Cerebellar cortex (tissue), 1 donor: ENCODE measurements at regions not wholly inside any gene's neighbourhood (a gene's known extent, or its start where the extent isn't known, plus 50 kb on each side); places are given as distances from the start of the nearest gene placed in this dataset.

Experiments used
- DNase-seq: peaks from one replicate; pipeline ENCODE4 v3.0.0-alpha.2; 2015; ENCODE audit warnings: low spot score

GRCh38 chr5:3010953-3011763 is 259.7 kb upstream of the IRX2 start:
- DNase-seq = no peak

GRCh38 chr5:3010301-3010952 is 258.9 kb upstream of the IRX2 start:
- no peak for DNase-seq

- no peak for DNase-seq
These were observed 258.1 kb upstream of the IRX2 start for GRCh38 chr5:3009605-3010004.

DNA sequence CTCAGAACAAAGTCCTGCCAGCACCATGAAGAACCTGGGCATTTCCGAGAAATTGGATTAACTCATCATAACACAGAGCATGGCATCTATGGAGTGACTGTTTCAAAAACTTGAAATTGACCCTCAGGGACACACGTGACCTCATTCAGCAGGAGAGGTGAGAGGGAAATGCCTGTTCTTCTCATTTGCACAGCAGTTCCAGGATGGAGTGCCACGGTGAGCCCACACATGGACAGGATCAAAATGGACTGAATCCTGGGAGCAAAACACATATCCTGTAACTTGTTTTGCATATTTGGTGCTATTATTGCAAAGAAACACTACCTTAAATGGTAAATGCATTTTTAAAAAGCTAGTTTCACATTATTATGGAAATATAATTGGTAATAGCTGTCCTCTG is 256.1 kb upstream of the IRX2 start:
- DNase-seq = no peak

- no peak for DNase-seq
These were observed 255.6 kb upstream of the IRX2 start for GRCh38 chr5:3006961-3007551.

GRCh38 chr5:3006526-3006925 is 255.0 kb upstream of the IRX2 start:
- DNase-seq = no peak

DNA sequence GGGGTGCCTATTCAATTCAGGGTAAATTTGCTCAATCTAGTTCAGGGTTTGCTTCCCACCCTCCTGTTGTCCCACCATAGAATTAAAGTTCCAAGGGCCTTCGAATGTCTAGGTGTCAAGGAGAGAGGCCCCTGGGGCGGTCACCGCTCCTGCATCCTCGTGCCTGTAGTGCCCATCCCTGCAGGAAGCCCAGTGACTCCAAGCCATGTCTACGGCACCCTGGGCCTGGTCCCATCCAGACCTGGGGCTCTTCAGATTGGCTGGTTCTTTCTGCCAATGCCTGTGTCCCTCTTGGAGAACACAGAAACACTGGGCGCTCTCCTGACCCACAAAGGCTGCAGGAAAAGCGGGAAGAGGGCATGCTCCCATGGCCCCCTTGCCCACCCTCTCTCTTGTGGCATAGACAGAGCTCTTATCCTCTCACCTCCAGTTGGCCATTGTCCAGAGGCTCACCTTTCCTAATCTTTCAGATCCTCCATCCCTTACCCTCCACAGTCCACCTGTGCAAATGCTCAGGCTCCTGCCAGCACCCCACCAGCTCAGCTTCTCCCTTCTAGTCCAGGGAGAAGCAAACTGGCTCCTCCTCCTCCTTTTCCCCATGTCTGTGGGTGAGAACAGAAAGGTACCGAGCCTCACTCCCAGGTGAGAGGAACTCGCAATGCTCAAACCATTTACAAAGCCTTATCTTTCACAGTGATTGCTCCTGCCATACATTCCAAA is 253.0 kb upstream of the IRX2 start:
- no peak for DNase-seq

DNA sequence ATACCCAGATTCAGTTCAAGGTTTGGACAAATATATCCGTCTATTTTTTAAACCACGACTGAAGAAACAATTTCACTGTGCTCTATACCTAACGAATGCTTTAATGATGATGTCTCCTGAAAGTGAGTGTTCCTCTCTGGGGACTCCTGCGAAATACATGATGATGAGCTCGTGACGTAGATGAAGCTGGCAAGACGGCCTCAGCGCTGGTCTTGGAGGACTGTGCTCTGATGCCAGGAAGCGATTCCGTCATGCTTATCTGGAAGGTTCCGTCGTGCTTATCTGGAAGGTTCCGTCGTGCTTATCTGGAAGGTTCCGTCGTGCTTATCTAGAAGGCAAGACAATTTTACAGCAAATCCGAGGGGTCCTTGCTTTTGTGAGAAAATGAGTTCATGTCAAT is 250.8 kb upstream of the IRX2 start:
- no peak for DNase-seq

GRCh38 chr5:3000631-3001030 is 249.2 kb upstream of the IRX2 start:
- no peak for DNase-seq

DNA sequence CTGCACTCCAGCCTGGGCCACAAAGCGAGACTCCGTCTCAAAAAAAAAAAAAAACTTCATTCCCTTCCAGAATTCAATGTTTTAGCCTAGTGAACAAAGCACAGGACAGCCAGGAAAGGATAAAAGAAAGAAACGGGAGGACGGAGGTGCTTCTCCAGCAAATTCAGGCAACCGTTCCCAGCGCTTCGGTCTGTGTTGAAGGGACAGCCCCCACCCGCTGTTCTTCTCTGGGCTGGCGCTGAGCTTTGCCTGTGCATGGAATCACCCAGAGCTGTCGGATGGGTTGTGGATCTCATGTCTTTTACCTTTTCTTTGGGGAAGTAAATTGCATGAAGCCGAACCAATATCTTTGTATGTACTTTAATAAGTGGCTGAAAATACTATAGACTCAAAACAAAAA is 248.4 kb upstream of the IRX2 start:
- no peak for DNase-seq

DNA sequence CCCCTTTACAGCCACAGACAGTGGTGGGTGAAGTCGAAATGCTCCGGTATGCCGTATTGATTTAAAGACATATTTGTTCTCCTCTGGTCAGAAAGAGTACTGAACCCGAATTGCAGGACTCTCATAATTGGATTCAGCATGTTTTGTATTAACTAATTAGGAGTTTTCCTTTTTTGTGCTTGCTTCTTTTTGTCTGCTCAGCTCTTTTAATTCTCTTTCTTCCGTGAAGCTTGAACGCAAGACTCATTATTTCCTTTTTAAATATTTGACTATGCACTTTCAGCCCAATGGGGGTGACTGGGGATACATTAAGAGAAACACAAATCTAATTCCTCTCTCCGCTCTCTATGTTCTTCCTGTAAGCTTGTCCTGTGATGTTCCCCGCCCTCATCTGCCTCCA is 246.6 kb upstream of the IRX2 start:
- DNase-seq = no peak

DNA sequence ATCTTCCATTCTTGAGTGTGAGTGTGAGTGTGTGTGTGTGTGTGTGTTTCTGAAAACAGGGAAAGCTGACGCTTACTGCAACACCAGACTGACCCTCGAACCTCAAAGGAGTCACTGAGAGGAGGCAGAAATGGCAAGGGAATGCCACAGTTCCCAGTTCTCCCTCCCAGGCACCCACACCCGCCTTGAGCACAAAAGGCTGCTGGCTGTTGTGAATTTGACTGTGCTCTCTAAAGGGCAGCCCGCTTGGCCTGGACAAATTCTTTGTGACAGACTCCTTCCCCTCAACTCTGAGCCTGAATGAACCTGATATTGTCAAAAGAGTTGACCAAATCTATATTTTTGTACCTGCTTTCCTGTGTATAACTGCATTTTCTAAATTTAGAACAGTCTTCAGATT is 245.7 kb upstream of the IRX2 start:
- DNase-seq = no peak

DNA sequence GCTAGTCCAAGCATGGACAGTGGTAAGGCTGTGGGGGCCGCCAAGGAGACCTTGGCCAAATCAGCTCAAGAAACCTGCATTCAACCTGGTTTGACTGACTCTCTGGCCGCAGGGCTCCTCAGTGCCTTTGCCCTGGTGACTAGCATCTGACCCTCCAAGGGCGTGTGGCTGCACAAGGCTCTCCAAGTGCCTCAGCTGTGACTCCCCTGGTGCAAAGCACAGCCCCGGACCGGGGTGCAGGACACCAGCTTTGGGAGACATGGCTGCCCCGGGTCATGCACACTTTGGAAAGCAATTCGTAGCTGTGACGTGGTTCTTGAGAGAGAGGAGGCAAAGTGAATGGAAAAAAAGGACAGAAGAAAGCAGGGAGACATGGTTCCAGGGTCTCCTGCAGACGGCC is 245.2 kb upstream of the IRX2 start:
- DNase-seq = no peak

DNA sequence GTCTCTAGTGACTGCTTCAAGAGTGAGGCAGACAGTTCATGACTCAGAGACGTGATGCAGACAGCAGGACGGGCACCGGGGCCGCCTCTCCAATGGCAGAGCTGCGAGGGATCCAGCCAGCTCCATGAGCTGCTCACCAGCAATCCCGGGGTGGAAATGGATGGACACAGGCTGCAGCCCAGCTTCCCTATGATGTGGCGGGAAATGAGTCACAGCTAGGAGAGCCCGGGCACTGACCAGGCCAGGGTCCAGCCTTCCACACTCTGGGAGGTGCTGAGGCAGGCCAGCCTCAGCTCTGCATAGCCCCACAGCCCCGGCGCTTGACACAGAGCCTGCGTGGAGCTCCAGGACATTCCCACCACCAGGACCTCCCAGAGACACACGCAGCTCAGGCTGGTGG is 244.8 kb upstream of the IRX2 start:
- DNase-seq = no peak

DNA sequence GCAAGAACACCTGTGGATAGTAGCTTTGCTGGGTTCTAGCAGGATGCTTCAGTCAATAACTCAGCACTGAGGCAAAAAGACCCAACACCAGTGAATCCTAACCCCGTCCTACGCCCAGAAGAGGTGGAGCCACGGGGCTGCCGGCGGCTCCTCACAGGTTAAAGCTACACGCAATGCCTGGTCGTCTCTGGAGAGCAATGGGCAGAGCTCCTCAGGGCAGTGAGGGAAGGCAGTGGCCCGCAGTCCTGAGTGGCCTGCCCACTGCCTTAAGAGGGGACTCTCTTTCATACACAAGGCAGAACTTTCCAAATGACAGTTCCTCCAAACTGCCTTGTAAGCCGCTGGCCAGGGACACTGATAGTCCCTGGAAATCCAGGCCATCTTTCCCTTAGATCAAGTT is 244.2 kb upstream of the IRX2 start:
- DNase-seq = no peak

DNA sequence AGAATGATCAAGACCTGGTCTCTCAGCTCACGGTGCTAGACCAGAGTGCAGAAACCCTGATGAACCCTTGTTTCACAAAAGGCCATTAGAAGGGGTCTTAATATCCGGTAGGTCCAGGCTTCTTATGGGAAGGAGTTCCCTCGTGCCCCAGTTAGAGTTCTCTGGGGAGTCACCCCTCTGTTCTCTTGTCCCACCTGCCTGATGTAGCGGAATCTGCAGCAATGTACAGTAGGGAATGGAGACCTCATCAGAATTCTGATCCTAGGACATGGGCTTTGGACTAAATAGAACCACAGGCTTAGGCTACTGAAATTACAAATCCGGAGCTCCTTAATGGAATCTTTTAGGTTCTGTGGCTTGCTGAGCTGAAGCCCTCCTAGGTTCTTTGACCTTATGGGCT is 243.6 kb upstream of the IRX2 start:
- DNase-seq = no peak

GRCh38 chr5:2993771-2994170 is 242.3 kb upstream of the IRX2 start:
- DNase-seq = no peak

DNA sequence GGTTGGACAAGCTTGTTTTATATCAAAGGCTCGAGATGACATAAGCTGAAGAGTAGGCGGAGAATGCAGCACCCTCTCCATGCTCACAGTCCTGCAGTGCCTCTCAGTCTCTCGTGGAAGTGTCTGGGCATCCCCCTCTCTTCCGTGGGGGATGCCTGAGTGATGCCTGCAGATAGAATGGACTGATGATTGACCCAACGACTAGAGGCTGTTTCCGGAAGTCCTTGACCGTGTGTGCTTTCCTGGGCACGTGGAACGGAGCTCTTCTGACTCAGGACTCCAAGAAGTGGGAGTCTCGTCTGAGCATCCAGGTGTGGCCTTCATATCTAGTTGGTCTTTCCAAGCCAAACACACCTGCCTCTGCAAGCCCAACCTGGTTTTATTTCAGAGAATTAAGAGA is 241.8 kb upstream of the IRX2 start:
- DNase-seq = no peak

- no peak for DNase-seq
These were observed 241.3 kb upstream of the IRX2 start for GRCh38 chr5:2992806-2993205.

DNA sequence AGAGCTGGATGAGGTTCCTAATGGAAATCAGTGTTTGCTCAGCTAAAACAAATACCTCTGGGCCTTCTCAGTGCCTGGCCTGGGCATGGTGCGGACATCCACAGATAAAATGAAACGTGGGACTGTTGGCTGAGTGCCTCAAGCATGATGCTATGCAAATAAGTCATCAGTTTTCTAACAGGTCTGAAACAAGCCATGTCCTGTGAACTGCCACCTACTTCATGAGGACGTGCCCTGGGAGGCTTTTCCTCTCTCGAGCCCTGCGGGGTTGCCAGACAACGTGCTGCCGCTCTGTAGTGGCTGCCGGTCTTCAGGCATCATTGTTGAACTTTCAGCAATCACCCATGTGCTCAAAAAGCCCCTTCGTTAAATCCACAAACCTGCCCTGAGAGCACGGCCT is 240.4 kb upstream of the IRX2 start:
- no peak for DNase-seq

- no peak for DNase-seq
These were observed 238.0 kb upstream of the IRX2 start for GRCh38 chr5:2989517-2989916.

DNA sequence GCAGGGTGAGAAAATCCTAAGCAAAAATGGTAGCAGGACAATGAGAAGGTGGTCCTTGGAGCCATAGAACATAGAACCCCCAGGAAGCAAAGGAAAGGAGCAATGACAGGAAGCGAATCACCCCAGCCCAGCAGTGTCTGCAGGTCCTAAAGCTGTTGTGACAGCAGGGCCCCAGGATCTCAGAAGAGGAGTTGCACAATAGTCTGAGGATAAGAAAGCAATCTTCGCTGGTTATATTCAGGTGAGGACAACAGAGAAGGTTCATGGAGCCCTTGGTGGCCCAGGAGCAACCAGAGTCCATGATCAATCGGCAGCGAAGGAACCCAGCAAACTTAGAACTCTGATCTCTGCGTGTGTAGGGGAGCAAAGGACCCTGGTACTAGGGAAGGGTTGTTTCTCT is 234.8 kb upstream of the IRX2 start:
- DNase-seq = no peak

- DNase-seq = no peak
These were observed 234.2 kb upstream of the IRX2 start for GRCh38 chr5:2985718-2986117.
